Brain pericyte (primary cell): ENCODE measurements at regions not wholly inside any gene's neighbourhood (a gene's known extent, or its start where the extent isn't known, plus 50 kb on each side); places are given as distances from the start of the nearest gene placed in this dataset.

ENCODE experiments used
- DNase-seq: peaks from one replicate; pipeline ENCODE4 v3.0.0-alpha.2; 2012; ENCODE audit warnings: low read depth, low spot score

DNA sequence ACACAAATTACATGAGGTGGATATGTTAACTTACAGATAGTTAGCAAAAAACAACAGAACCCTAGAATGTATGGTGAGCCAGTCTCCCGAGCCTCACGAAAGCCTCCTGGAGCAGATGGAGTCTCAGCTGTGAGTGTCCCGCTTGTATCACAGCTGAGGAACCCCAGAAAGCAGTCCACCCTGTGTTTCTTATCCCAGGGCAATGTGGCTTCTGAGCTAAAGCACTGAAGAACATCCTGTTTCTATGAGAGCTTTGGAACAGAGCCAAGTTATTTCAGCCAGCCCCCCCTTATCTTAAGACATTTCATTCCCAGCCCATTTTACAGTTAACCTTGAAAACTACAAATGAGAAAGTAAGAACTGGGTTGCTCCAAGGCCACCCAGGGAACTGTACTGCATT is 1220.9 kb upstream of the CDH6 start:
- DNase-seq: no peak

DNA sequence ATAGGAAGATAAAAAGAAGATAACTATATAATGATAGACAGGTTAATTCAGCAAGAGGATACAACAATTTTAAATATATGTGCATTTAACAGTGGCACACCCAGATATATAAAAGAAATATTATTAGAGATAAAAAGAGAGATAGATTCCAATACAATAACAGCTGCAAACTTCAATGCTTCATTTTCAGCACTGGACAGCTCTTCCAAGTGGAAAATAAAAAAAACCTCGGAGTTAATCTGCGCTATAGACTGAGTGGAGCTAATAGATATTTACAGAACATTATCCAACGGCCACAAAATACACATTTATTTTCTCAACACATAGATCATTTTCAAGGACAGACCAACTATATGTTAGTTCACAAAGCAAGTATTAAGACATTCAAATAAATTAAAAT is 1229.5 kb upstream of the CDH6 start:
- no peak for DNase-seq

DNA sequence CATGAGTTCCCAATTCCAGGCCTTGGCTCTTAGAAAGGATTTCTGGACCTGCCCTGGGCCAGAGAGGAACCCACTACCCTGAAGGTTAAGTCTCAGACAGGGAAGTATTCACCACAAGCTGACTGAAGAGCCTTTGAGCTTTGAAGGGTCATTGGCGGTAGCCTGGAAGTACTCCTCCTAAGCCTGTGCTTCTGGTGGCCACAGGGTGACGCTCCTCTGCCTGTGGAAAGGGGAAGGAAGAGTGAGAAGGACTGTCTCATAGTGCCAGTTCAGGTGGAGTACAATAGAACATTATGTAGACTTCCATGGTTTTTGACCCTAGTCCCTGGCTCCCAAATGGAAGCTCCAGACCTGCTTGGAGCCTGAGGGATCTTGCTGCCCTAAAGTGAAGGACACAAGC is 1233.2 kb upstream of the CDH6 start:
- no peak for DNase-seq

DNA sequence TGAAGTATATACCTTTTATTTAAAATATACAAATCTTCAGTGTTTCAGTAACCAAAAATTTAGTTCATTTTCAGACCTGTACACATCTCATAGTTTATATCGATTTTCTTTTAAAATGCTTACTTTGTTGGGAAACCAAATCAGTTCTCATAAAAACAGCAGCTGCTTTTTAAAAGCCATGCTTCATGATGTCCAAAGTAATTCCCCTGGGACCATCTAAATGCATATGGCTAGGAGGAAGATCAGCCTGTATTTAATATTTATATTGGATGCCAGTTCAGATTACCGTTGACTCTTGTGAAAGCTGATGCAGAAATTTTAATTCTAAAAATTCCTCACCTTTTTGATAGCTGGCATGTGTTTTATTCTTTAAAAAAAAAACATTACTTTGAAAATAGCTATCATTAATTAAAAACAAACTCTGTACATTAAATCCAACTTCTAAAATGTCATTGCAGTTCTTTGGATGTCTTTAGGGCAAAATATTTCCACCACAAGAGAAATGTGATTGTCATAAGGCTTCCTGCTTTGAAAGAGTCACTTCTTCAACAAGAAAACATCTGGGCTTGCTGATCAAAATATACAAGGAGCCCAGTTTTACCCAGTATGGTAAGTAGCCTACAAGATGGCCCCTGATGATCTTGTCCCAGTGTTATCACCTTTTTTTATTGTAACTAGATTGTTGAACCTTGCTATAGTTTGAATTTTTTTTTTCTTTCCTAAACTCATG is 1242.9 kb upstream of the CDH6 start:
- no peak for DNase-seq

DNA sequence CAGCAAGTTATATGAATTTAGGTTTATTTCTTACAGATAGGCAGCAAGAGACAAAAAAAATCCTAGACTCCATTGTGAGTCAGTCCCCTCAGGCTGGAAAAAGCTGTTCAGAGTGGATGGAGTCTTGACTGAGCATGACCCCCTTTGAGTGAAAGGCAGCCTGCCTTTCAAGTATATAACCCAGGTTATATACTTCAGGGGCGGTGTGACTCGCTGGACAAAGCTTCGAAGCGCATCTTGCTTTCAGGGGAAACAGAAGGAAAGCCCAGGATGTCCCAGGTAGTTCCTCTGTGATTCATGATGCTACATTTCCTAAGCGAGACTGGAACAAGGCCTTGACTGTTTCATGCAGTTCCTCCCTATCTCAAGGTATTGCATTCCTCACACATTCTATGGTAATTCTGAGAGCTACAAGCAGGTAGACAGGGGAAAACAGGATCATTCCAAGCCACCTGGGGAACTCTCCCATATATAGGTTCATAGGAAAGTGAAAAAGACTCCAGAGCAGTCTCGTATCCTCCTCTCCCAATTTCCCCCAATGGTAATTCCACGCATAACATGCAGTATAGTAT is 1244.1 kb upstream of the CDH6 start:
- DNase-seq: no peak

DNA sequence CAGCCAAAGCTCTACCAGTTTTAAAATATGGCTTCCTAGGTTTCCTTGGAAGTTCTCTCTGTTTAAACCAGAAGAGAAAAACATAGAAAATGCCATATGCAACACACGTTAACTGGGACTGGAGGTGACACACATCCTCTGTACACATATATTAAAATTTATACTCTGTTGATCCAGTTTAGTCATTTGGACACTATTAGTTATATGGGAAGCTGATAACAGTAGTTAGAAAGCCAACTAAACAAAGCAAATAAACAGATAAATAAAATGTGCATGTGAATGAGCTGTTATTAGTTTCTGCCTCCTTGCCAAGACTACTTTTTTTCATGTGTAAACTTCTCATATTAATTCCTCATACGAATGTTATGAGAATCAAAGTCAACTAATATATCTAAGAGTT is 1249.2 kb upstream of the CDH6 start:
- DNase-seq: no peak

DNA sequence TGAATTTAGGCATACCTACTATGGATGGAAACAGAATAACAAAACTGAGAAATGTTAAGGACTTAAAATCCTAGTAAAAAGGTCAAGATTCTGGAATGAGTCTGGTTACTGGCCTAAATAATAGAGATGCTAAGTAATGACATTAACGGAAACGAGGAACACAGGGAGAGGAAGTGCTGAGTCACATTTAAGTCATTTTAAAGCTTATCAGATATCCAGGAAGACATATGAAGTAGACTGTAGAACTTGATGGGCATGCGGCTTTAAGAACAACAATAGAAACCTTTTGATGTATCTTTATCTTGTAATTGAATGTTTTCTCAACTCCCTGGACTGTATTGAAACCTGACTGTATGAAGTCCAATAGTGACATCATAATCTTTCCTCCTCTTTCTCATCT is 1251.4 kb upstream of the CDH6 start:
- DNase-seq: no peak

DNA sequence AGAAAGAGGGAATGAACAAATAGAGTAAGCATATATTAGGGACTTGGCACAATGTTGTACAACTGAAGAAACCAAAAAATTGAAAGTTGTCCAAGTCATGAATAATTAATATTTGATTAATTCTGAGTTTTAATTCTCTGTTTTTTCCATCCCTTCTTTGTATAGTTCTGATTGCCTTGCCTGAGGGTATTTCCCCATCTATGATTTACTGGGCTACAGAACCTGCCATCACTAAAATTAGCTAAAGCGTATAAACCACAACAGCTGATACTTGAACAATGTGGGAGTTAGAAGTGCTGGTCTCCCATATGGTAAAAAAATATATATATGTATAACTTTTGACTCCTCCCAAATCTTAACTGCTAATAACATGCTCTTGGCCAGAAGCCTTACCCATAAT is 1253.5 kb upstream of the CDH6 start:
- DNase-seq: no peak

DNA sequence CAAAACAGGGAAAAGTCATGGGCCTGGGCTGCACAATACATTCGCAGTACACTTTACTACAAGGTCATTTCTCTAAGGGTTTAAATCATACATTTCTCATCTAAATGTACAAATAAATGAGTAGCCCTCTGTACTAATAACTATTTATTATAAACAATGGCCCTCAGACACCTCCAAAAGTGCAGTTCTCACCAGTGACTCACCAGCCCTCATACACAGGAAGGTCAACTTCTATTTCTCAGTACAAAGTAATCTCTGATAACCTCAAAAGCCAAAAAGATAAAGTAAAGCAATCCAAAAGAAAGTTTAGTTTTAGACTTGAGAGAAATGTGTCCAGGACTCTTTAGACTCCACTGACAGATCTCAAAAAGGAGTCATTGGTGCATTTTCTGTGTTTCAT is 1258.1 kb upstream of the CDH6 start:
- DNase-seq: no peak

DNA sequence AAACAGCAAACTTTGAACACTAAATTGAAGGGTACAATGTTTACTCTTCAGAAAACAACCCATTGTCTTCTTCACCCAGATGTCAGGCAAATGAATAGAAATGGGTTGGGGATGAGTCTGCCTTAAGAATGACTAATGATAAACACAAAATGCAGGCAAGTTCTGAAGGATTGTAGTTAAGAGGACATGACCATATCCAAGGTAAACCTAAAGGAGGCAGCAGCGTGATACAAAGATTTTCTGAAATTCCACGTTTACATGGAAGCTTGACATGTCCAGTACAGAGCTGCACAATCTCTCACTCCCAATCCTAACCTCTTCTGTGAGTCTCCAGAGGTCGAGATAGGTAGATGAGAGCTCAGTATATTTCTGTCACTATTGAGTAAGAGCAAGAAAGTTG is 1263.2 kb upstream of the CDH6 start:
- no peak for DNase-seq

DNA sequence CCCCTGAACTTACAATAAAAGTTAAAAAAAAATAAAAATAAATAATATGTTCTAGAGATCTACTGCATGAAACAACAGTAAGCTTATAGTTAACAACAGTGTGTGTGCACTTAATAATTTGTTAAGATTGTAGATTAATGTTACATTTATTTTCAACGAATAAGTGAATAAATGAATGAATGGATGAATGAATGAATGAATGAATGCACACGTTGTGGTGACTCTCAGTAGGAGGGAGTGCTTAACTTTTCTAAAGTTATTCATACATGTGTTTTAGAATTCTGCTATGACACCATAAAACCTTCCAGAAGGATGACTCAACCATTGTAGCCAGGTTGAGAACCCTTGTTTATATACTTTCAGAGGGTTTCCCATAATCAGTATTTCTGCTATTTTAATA is 1269.4 kb upstream of the CDH6 start:
- no peak for DNase-seq

DNA sequence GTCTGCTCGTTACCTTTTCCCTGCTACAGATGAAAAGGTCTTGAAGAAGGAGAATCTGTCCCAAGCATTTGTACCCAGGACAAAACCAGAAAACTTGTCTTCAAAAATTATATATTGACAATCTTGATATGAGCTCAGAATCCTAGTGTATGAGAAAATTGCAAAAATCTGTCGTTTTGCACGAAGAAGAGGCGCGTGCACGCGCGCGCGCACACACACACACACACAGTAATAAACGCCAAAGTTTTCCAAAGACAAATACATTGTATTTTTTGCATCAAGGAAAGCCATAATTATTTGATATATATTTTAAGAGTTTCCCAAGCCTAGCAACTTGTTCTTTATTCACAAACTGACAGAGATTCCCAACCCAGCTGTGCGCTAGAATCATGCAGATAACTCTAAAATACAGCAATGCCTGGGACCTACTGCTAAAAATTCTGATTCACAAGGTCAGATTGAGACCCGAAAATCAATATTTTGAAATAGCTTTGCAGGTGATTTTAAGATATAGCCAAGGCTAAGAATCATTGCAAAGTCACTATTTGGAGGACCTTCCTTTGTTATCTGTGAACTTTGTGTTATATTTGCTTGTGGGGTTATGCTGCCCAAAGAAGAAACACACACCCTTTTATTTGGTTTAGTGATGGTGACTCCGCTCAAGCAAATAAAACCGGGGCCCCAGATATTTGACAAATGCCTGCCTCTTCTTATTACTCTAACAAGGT is 1287.7 kb upstream of the CDH6 start:
- DNase-seq: no peak

DNA sequence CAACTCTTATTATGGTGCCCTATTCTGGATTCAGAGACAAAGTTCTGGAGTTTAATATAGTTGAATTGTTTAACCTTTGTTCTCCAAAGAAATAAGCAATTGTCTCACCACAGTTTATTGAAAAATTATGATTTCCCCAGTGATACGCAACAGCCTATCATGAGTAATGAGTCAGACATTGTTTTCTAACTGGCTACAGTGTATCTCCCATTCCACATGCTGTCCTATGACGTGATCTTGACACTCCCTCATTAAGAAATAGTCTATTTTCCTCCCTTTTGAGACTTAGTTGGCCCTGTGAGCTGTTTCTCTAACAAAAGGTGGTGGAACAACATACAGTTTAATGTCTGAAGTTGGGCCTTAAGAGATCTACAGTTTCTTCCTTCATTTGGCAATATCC is 1290.6 kb upstream of the CDH6 start:
- DNase-seq: no peak

DNA sequence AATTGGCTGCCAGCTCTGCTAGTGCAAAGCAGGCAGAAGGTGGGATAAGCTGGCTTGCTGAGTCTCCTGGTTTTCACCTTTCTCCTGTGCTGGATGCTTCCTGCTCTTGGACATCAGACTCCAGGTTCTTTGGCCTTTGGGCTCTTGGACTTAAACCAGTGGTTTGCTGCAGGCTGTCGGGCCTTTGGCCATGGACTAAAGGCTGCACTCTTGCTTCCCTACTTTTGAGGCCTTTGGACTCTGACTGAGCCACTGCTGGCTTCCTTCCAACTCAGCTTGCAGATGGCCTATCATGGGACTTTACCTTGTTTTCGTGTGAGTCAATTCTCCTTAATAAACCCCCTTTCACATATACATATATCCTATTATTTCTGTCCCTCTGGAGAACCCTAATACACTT is 1293.9 kb upstream of the CDH6 start:
- no peak for DNase-seq

DNA sequence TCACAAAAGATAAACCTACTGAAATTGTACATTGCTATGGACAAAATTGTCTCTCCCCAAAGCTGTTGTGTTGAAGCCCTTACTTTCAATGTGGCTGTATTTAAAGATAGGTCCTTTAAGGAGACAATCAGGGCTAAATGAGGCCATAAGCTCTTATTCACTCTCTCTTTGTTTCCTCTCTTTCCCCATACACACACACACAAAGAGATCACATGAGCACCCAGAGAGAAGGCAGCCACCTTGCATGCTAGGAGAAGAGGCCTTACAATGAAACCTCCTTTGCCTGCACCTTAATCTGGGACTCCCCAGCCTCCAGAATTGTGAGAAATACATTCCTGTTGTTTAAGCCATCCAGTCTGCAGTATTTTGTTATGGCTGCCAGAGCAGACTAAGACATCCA is 1295.6 kb upstream of the CDH6 start:
- DNase-seq: no peak

DNA sequence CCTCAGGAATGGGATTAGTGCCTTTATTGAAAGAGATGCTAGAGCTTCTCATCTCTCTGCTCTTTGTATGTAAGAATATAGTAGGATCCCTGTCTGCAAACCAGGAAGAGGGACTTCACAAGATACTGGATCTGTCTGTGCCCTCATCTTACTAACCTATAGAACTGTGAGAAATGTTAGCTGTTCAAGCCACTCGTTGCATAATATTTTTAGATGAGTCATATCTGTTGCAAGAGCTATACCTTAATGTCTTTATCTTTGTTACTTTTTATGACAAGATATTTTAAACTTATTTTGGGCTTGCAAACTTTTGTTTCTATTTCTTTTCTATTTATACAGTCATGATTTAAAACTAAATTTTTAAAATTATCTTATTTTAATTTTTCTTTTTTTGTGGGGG is 1296.8 kb upstream of the CDH6 start:
- no peak for DNase-seq

DNA sequence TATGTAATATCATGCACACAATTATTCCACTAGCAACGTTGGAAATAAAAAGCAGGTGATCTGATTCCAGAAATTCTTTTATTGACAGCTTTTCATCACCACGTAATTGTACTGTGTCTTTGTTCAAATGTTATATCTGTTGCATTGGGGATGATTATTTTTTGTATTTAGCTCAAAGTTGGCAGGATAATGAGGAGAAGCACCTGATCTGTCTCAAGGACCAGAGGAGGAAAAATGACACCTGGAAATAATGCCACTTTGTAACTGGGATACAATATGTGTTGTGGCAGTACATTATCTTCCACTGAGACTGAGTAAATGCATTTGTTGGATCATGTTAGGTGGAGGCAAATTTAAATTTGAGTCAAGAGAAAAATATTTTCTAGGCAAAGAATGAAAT is 1298.8 kb upstream of the CDH6 start:
- DNase-seq: no peak

DNA sequence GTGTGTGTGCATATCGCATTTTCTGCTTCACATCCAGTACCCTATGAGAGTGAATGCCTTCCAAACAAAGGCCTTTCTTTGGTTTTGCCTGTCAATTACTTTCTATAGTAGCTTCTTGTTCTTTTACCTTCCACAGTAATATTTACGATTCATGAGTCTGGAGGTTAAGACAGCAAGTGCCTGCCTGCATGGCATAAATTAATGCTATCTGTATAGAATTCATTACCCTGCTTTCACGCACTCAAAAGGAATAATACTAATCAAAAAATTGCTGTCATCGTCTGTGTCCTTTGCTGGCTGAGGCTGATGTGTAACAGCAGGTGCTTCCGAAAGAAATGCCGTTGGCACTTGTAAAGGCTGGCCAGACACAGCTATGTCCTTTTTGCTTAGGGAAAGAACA is 1304.4 kb upstream of the CDH6 start:
- no peak for DNase-seq

DNA sequence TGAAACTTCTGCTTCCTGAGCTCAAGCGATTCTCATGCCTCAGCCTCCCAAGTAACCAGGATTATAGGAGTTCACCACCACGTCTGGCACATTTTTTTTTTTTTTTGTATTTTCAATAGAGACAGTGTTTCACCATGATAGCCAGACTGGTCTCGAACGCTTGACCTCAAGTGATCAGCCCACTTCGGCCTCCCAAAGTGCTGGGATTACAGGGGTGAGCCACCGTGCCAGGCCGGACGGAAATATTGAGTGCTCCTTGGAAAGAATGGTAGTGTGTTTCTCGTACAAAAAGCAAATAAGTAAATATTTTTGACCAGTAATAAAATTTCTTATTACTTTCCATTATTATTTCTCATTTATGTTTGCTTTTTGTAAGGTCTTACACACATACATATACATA is 1307.9 kb upstream of the CDH6 start:
- DNase-seq: no peak

DNA sequence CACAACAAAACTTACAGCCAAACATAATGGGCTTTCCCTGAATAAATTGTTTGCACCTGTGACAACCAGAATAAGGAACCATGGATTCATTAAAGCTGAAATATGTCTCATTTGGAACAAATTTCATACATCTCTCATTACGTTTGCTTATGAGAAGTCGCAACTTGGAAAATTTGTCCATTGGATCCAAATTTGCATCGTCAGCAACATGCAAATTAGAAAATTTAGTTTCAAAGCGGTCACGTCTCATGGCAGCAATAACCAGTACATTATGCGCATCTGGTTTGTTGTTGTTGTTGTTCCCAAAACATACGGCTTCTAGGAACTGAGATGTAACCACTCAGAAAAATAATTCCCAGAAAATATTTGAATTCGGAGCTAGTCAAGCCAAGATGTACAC is 1311.5 kb upstream of the CDH6 start:
- no peak for DNase-seq

DNA sequence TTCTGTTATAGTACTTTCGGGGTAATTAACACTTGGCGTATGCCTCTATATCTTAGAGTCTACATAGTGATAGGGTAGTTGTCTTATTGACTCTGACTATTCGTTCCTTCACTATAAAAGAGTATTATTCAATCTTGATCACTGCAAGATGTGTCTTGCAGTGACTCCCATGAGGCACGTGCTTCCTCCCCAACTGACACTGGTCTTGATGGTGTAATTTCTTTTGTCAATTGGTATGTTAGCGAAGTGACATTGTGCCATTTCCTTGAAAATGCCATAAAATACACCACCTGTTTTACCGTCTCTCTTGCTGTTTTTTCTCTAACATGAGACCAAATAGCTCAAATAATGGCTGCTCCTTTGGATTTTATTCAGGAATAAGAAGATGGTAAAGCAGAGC is 1314.1 kb upstream of the CDH6 start:
- no peak for DNase-seq

DNA sequence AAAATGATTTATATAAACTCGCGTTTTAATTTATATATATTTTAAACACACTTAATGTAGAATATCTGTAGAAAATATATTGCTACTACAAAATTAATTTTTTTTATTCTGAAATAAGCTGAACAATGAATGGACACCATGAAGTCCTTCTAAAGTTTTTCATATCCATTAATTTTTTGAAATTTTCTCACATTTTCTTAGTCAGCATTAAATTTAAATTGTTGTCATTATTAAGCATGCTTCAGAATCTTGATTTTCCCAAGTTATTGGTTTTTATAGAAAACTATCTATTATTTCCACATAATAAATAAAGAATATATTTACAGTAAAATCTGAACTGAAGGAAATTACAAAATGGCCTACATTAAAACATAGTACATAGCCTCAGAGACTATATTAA is 1314.9 kb upstream of the CDH6 start:
- no peak for DNase-seq

DNA sequence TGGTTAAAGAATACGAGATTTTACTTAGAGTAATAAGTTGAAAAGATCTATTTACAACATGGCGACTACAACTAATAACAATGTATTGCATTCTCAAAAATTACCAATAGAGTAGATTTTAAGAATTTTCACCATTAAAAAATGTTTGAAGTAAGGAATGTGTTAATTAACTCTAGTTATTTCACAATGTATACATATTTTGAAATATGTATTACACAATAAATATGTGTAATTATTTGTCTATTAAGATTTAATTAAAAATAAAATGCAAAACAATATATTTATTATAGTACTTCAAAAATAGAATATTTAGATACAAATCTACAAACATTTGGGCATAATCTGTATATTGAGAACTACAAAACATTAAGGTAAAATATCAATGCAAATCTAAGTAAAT is 1326.3 kb upstream of the CDH6 start:
- no peak for DNase-seq
